ENCODE measurements at regions not wholly inside any gene's neighbourhood (a gene's known extent, or its start where the extent isn't known, plus 50 kb on each side); places are given as distances from the start of the nearest gene placed in this dataset.

DNA sequence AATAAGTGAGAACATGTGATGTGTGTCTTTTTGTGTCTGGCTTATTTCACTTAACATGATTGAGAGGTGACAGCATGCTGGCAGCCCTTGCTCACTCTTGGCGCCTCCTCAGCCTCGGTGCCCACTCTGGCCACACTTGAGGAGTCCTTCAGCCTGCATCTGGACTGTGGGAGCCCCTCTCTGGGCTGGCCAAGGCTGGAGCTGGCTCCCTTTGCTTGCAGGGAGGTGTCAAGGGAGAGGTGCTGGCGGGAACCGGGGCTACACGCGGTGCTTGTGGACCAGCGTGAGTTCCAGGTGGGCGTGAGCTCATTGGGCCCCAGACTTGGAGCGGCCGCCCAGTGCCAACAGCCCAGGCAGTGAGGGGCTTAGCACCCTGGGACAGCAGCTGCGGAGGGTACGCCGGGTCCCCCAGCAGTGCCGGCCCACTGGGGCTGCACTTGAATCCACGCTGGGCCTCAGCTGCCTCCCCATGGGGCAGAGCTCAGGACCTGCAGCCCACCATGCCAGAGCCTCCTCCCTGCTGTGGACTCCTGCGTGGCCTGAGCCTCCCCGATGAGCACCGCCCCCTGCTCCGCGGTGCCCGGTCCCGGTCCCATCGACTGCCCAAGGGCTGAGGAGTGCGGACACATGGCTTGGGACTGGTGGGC lies 658.6 kb downstream of the GRXCR1 start:
- no peak for TF ChIP-seq CTCF (IDR thresholded peaks at IDR 0.05)
- no peak for TF ChIP-seq POLR2A (IDR thresholded peaks at IDR 0.05)
